Fibroblast of pulmonary artery (primary cell): ENCODE measurements at regions not wholly inside any gene's neighbourhood (a gene's known extent, or its start where the extent isn't known, plus 50 kb on each side); places are given as distances from the start of the nearest gene placed in this dataset.

ENCODE experiments used
- DNase-seq: peaks from one replicate; pipeline ENCODE4 v3.0.0-alpha.2; 2010; ENCODE audit warnings: low read depth
- H3K4me3 ChIP-seq: replicated peaks from 2 replicates; pipeline ENCODE4 v1.5.1; 2011; ENCODE audit warnings: low read depth, mild to moderate bottlenecking, control low read depth, low read length, moderate library complexity
- TF ChIP-seq, protein P1 (sequence below): IDR thresholded peaks from 2 replicates; pipeline ENCODE4 v1.5.1; 2011; ENCODE audit warnings: mild to moderate bottlenecking, control low read depth, low read length, inconsistent platforms; ENCODE audit errors: missing control alignments

DNA sequence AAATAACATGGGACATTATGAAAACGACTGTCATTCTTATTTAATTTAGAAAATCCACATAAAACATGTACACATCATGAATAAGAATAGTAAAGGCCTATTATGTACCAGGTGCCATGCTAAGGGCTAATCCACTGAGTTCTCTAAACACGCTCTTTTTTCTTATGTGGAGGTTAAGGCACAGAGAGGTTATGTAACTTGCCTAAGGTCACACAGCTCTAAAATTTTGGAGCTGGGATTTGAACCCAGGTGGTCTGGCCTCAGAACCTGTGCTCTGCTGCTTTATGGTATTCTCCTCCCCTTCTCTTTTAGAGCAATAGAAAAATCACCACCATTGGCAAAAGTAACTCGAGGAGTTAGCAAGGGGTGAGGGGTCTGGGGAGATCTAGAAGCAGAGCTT lies 156.9 kb upstream of the ZNF536 start:
- no peak for DNase-seq
- TF ChIP-seq, protein P1, sequence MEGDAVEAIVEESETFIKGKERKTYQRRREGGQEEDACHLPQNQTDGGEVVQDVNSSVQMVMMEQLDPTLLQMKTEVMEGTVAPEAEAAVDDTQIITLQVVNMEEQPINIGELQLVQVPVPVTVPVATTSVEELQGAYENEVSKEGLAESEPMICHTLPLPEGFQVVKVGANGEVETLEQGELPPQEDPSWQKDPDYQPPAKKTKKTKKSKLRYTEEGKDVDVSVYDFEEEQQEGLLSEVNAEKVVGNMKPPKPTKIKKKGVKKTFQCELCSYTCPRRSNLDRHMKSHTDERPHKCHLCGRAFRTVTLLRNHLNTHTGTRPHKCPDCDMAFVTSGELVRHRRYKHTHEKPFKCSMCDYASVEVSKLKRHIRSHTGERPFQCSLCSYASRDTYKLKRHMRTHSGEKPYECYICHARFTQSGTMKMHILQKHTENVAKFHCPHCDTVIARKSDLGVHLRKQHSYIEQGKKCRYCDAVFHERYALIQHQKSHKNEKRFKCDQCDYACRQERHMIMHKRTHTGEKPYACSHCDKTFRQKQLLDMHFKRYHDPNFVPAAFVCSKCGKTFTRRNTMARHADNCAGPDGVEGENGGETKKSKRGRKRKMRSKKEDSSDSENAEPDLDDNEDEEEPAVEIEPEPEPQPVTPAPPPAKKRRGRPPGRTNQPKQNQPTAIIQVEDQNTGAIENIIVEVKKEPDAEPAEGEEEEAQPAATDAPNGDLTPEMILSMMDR = no peak
- no peak overlapping the region for H3K4me3 ChIP-seq

- TF ChIP-seq, protein P1 = no peak
- no peak overlapping the region for H3K4me3 ChIP-seq
- DNase-seq = no peak
These were observed 155.7 kb upstream of the ZNF536 start for GRCh38 chr19:30216453-30216852.

GRCh38 chr19:30217461-30217860 lies 154.7 kb upstream of the ZNF536 start:
- TF ChIP-seq, protein P1 = no peak
- DNase-seq = no peak
- H3K4me3 ChIP-seq = no peak overlapping the region

GRCh38 chr19:30219702-30220101 lies 152.5 kb upstream of the ZNF536 start:
- TF ChIP-seq, protein P1 = no peak
- DNase-seq = no peak
- H3K4me3 ChIP-seq = no peak overlapping the region

DNA sequence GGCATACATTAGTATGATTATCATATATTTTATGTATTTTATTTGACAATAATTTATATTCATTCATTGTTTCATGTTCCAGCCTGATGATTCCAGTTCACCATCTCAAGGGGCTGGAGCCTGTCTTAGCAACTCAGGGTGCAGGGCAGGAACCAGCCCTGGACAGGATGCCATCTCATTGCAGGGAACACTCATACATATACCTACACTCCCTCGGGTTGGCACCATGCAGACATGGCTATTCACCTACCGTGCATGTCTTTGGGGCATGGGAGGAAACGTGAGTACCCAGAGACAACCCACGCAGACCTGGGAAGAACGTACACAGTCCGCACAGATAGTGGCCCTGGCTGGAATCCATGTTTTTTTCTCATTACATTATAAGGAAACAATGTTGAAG lies 151.0 kb upstream of the ZNF536 start:
- TF ChIP-seq, protein P1 = no peak
- no peak for DNase-seq
- no peak overlapping the region for H3K4me3 ChIP-seq

GRCh38 chr19:30222428-30222873 lies 149.7 kb upstream of the ZNF536 start:
- TF ChIP-seq, protein P1 = peak; percentile 18
- no peak for DNase-seq
- no peak overlapping the region for H3K4me3 ChIP-seq
